ENCODE measurements at regions not wholly inside any gene's neighbourhood (a gene's known extent, or its start where the extent isn't known, plus 50 kb on each side); places are given as distances from the start of the nearest gene placed in this dataset.
A peak's percentile ranks its signal among the peaks of the same experiment; 100 is the strongest.

DNA sequence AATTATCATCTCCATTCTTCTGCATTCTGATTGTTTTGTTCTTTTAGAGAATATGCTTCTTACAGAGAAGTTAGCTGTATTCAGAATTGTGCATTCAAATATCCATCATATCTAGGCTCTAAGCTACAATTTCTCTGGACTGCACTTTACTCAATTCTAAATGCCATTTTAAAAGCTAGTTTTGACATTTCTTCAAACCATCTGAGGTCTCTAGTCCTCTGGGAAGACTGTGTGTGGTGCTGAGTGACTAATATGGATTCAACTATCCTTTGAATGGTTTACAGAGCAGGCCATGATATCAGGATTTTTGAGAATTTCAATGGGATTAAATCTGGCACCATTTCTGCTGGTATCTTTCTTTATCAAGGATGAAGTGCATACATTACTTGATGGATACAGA lies 285.7 kb downstream of the BTBD3 start:
- no peak for DNase-seq (ENCODE audit: low read depth in 2 of 2)
- no peaks in the 10 kb centered on the region for H3K79me2 ChIP-seq (ENCODE audit: control insufficient read depth, insufficient read depth, low read length)
- no peak overlapping the region for H3K27ac ChIP-seq (ENCODE audit: insufficient read depth, low read length)
- H3K4me2 ChIP-seq (ENCODE audit: extremely low read depth, insufficient read depth, low read length) = no peak overlapping the region
- H2AFZ ChIP-seq (ENCODE audit: low read length) = no peak overlapping the region
- H3K4me3 ChIP-seq (replicated peaks in 1 of 4; ENCODE audit: control extremely low read depth in 1 of 4, insufficient read depth in 1 of 4, low read depth in 3 of 4, low read length in 4 of 4) = no peak overlapping the region
- no peak overlapping the region for H3K9ac ChIP-seq (ENCODE audit: insufficient read depth, low read length)
- no peaks in the 10 kb centered on the region for H4K20me1 ChIP-seq (ENCODE audit: control insufficient read depth, extremely low read depth, insufficient read depth, low read length)
- no peaks in the 10 kb centered on the region for H3K9me3 ChIP-seq (ENCODE audit: control insufficient read depth, insufficient read depth, low read depth, low read length)
- TF ChIP-seq, protein P1, sequence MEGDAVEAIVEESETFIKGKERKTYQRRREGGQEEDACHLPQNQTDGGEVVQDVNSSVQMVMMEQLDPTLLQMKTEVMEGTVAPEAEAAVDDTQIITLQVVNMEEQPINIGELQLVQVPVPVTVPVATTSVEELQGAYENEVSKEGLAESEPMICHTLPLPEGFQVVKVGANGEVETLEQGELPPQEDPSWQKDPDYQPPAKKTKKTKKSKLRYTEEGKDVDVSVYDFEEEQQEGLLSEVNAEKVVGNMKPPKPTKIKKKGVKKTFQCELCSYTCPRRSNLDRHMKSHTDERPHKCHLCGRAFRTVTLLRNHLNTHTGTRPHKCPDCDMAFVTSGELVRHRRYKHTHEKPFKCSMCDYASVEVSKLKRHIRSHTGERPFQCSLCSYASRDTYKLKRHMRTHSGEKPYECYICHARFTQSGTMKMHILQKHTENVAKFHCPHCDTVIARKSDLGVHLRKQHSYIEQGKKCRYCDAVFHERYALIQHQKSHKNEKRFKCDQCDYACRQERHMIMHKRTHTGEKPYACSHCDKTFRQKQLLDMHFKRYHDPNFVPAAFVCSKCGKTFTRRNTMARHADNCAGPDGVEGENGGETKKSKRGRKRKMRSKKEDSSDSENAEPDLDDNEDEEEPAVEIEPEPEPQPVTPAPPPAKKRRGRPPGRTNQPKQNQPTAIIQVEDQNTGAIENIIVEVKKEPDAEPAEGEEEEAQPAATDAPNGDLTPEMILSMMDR (conservative IDR thresholded peaks at IDR 0.05 in 1 of 2, IDR thresholded peaks at IDR 0.05 in 1 of 2; ENCODE audit: low read depth in 1 of 2, low read length in 2 of 2) = no peak
- TF ChIP-seq EZH2 (IDR thresholded peaks at IDR 0.05; ENCODE audit: low read length, missing control alignments) = no peak
- no peaks in the 10 kb centered on the region for H3K4me1 ChIP-seq (ENCODE audit: control insufficient read depth, extremely low read depth, insufficient read depth, low read length)
- H3K36me3 ChIP-seq (ENCODE audit: control insufficient read depth, insufficient read depth, low read length) = no peaks in the 10 kb centered on the region
- no peaks in the 10 kb centered on the region for H3K27me3 ChIP-seq (ENCODE audit: control insufficient read depth, insufficient read depth, low read length)

- no peaks in the 10 kb centered on the region for H4K20me1 ChIP-seq (ENCODE audit: control insufficient read depth, extremely low read depth, insufficient read depth, low read length)
- H3K4me3 ChIP-seq (replicated peaks in 1 of 4; ENCODE audit: control extremely low read depth in 1 of 4, insufficient read depth in 1 of 4, low read depth in 3 of 4, low read length in 4 of 4) = no peak overlapping the region
- H3K79me2 ChIP-seq (ENCODE audit: control insufficient read depth, insufficient read depth, low read length) = no peaks in the 10 kb centered on the region
- DNase-seq (ENCODE audit: low read depth in 2 of 2) = no peak
- no peak for TF ChIP-seq EZH2 (IDR thresholded peaks at IDR 0.05; ENCODE audit: low read length, missing control alignments)
- TF ChIP-seq, protein P1 (conservative IDR thresholded peaks at IDR 0.05 in 1 of 2, IDR thresholded peaks at IDR 0.05 in 1 of 2; ENCODE audit: low read depth in 1 of 2, low read length in 2 of 2) = no peak
- H3K9me3 ChIP-seq (ENCODE audit: control insufficient read depth, insufficient read depth, low read depth, low read length) = no peaks in the 10 kb centered on the region
- H3K4me1 ChIP-seq (ENCODE audit: control insufficient read depth, extremely low read depth, insufficient read depth, low read length) = no peaks in the 10 kb centered on the region
- no peak overlapping the region for H3K27ac ChIP-seq (ENCODE audit: insufficient read depth, low read length)
- no peak overlapping the region for H3K9ac ChIP-seq (ENCODE audit: insufficient read depth, low read length)
- H3K27me3 ChIP-seq (ENCODE audit: control insufficient read depth, insufficient read depth, low read length) = no peaks in the 10 kb centered on the region
- H3K4me2 ChIP-seq (ENCODE audit: extremely low read depth, insufficient read depth, low read length) = no peak overlapping the region
- H2AFZ ChIP-seq (ENCODE audit: low read length) = no peak overlapping the region
- no peaks in the 10 kb centered on the region for H3K36me3 ChIP-seq (ENCODE audit: control insufficient read depth, insufficient read depth, low read length)
Measured at GRCh38 chr20:12203981-12204380, 286.3 kb downstream of the BTBD3 start.

- Histone ChIP-seq H3K4me1 (ENCODE audit: control insufficient read depth, extremely low read depth, insufficient read depth, low read length) (no peaks in the 10 kb centered on the region), H3K9ac (ENCODE audit: insufficient read depth, low read length) (no peak overlapping the region), H3K36me3 (ENCODE audit: control insufficient read depth, insufficient read depth, low read length) (no peaks in the 10 kb centered on the region), H2AFZ (ENCODE audit: low read length) (no peak overlapping the region), H3K79me2 (ENCODE audit: control insufficient read depth, insufficient read depth, low read length) (no peaks in the 10 kb centered on the region), H3K4me3 (replicated peaks in 1 of 4; ENCODE audit: control extremely low read depth in 1 of 4, insufficient read depth in 1 of 4, low read depth in 3 of 4, low read length in 4 of 4) (no peak overlapping the region), H3K9me3 (ENCODE audit: control insufficient read depth, insufficient read depth, low read depth, low read length) (no peaks in the 10 kb centered on the region), H3K27me3 (ENCODE audit: control insufficient read depth, insufficient read depth, low read length) (peaks cover 3% of the 10 kb centered on the region), H4K20me1 (ENCODE audit: control insufficient read depth, extremely low read depth, insufficient read depth, low read length) (no peaks in the 10 kb centered on the region), H3K27ac (ENCODE audit: insufficient read depth, low read length) (no peak overlapping the region), H3K4me2 (ENCODE audit: extremely low read depth, insufficient read depth, low read length) (no peak overlapping the region)
- peak; percentile 18 to 48 for DNase-seq (ENCODE audit: low read depth in 2 of 2)
- TF ChIP-seq, protein P1 (conservative IDR thresholded peaks at IDR 0.05 in 1 of 2, IDR thresholded peaks at IDR 0.05 in 1 of 2; ENCODE audit: low read depth in 1 of 2, low read length in 2 of 2) = peak; percentile 74 to 85
- no peak for TF ChIP-seq EZH2 (IDR thresholded peaks at IDR 0.05; ENCODE audit: low read length, missing control alignments)
Measured at GRCh38 chr20:12207875-12208274, 290.2 kb downstream of the BTBD3 start.
